Breast epithelium (tissue), 4 donors: ENCODE measurements at regions not wholly inside any gene's neighbourhood (a gene's known extent, or its start where the extent isn't known, plus 50 kb on each side); places are given as distances from the start of the nearest gene placed in this dataset.

Experiments used
- DNase-seq, 2 donors: peaks; one replicate each; pipeline ENCODE4 v3.0.0-alpha.2; 2019; ENCODE audit warnings: low spot score in 2 of 2
- H3K27ac ChIP-seq, 2 donors: fragments of 200-600 bp; sonication (generic) in 1 of 2; one replicate each; pipeline ENCODE4 v1.5.1; 2016 to 2019; ENCODE audit warnings: mild to moderate bottlenecking in 1 of 2
- H3K27me3 ChIP-seq, 2 donors: fragments of 200-600 bp; sonication (generic) in 1 of 2; one replicate each; pipeline versions ENCODE4 v1.5.1 to v1.6.0; 2017 to 2019; ENCODE audit warnings: control low read depth in 1 of 2, mild to moderate bottlenecking in 1 of 2
- H3K36me3 ChIP-seq: fragments of 200-600 bp; one replicate; pipeline ENCODE4 v1.5.1; 2019
- H3K4me1 ChIP-seq, 2 donors: fragments of 200-600 bp; sonication (generic); one replicate each; pipeline ENCODE4 v1.5.1; 2016 to 2019; ENCODE audit warnings: control low read depth in 1 of 2
- H3K4me3 ChIP-seq, 3 donors: fragments of 200-600 bp; sonication (generic); 1 replicate in 2 of 3; 2 replicates in 1 of 3; pipeline ENCODE4 v1.5.1; 2016 to 2019; ENCODE audit warnings: mild to moderate bottlenecking in 3 of 3, moderate library complexity in 2 of 3
- H3K9me3 ChIP-seq, 2 donors: fragments of 200-600 bp; sonication (generic) in 1 of 2; one replicate each; pipeline ENCODE4 v1.5.1; 2016 to 2019; ENCODE audit warnings: control low read depth in 1 of 2
- POLR2A ChIP-seq: fragments of 450-650 bp; IDR thresholded peaks from one replicate; pipeline ENCODE4 v1.6.1; 2016; ENCODE audit warnings: antibody characterized with exemption, mild to moderate bottlenecking, moderate library complexity
- POLR2AphosphoS5 ChIP-seq, 3 donors: sonication (generic); formaldehyde crosslinking; IDR thresholded peaks; one replicate each; pipeline ENCODE4 v1.6.1; 2017; ENCODE audit warnings: antibody characterized with exemption in 3 of 3
- intact Hi-C: fragments of 100-400 bp; cut with DNase I; formaldehyde crosslinking; loops from one replicate; pipeline ENCODE4 v1.15.1; 2023; ENCODE audit warnings: low total_unique reads
- TF ChIP-seq, protein P1 (sequence below), 3 donors: fragments of 450-650 bp; IDR thresholded peaks; one replicate each; pipeline ENCODE4 v1.5.1; 2016 to 2017; ENCODE audit warnings: antibody characterized with exemption in 3 of 3, mild to moderate bottlenecking in 3 of 3, moderate library complexity in 3 of 3

DNA sequence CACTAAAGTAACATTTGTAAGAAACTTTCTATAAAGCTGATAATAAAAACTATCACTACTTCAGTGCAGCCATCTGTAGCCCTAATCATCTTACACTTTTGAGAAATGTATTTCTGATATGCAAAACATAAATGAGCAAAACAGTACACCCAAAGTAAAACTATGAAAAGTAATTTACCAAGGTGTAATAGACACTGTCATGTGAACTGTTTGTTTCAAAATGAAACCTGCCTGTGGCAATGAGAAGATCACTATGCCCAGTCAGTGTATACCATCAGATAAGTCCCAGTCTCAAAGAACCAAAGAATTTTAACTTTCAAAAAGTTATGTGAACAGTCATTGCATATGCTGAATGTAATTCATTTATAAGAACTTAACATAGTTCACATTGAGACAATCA, 398.1 kb downstream of the CDC14C start:
- Histone ChIP-seq H3K36me3 (no peaks in the 10 kb centered on the region), H3K4me1 (no peaks in the 10 kb centered on the region), H3K27ac (no peak overlapping the region), H3K4me3 (no peak overlapping the region), H3K9me3 (no peaks in the 10 kb centered on the region), H3K27me3 (no peaks in the 10 kb centered on the region)
- intact Hi-C loops = no loop called here
- DNase-seq = no peak
- TF ChIP-seq POLR2A (no peak), POLR2AphosphoS5 (IDR thresholded peaks at IDR 0.05) (no peak)
- TF ChIP-seq, protein P1, sequence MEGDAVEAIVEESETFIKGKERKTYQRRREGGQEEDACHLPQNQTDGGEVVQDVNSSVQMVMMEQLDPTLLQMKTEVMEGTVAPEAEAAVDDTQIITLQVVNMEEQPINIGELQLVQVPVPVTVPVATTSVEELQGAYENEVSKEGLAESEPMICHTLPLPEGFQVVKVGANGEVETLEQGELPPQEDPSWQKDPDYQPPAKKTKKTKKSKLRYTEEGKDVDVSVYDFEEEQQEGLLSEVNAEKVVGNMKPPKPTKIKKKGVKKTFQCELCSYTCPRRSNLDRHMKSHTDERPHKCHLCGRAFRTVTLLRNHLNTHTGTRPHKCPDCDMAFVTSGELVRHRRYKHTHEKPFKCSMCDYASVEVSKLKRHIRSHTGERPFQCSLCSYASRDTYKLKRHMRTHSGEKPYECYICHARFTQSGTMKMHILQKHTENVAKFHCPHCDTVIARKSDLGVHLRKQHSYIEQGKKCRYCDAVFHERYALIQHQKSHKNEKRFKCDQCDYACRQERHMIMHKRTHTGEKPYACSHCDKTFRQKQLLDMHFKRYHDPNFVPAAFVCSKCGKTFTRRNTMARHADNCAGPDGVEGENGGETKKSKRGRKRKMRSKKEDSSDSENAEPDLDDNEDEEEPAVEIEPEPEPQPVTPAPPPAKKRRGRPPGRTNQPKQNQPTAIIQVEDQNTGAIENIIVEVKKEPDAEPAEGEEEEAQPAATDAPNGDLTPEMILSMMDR (IDR thresholded peaks at IDR 0.05) = no peak

DNA sequence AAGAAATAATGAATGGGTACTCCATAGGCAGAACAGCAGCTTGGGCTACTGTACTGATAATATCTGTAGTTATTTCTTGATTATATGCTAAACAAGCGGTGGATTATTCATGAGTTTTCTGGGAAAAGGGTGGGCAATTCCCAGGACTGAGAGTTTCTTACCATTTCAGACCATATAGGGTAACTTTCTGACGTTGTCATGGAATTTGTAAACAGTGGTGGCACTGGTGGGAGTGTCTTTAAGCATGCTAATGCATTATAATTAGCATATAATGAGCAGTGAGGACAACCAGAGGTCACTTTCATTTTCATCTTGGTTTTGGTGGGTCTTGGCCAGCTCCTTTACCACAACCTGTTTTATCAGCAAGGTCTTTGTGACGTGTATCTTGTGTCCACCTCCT, 399.7 kb downstream of the CDC14C start:
- Histone ChIP-seq H3K27ac (no peak overlapping the region), H3K36me3 (no peaks in the 10 kb centered on the region), H3K9me3 (no peaks in the 10 kb centered on the region), H3K4me1 (no peaks in the 10 kb centered on the region), H3K27me3 (no peaks in the 10 kb centered on the region), H3K4me3 (no peak overlapping the region)
- intact Hi-C loops = no loop called here
- DNase-seq = no peak
- TF ChIP-seq, protein P1 (IDR thresholded peaks at IDR 0.05) = no peak
- TF ChIP-seq POLR2AphosphoS5 (IDR thresholded peaks at IDR 0.05) (no peak), POLR2A (no peak)

DNA sequence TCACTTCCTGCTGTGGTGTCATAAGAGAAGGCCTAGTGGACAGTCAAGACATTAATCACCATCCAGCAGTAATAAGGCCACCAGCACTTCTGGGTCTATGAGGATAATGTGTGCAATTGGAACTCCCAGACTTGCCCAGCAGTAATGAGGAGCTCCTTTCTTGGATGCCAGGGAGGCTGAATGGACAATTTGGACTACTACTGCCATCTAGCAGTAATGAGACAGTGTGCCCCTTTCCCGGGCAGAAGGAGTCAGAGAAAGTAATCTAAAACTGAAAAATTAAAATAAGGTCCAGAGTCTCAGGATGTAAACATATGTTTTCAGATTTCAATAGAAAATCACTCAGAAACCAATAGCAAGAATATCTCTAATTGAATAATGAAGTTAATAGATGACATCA, 400.4 kb downstream of the CDC14C start:
- TF ChIP-seq POLR2AphosphoS5 (IDR thresholded peaks at IDR 0.05) (no peak), POLR2A (no peak)
- TF ChIP-seq, protein P1 (IDR thresholded peaks at IDR 0.05) = no peak
- Histone ChIP-seq H3K4me3 (no peak overlapping the region), H3K4me1 (no peaks in the 10 kb centered on the region), H3K27me3 (no peaks in the 10 kb centered on the region), H3K9me3 (no peaks in the 10 kb centered on the region), H3K27ac (no peak overlapping the region), H3K36me3 (no peaks in the 10 kb centered on the region)
- intact Hi-C loops = no loop called here
- DNase-seq = no peak

DNA sequence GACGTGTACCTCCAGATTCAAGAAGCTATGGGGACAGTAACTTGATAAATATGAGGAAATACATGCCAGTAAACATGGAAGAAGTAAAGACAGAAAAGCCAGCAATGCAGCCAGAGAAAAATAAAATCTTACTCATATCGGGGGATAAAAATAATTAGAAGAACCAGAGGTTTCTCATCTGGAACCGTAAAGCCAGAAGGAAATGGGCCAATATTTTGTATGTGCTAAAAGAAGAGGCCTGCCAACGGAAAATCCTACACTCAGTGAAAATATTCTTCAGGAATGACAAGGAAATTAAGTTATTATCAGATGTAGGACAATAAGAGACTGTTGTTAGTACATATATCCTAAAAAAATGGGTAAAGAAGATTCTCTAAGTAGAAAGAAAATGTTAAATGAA, 401.2 kb downstream of the CDC14C start:
- Histone ChIP-seq H3K9me3 (no peaks in the 10 kb centered on the region), H3K4me3 (no peak overlapping the region), H3K4me1 (no peaks in the 10 kb centered on the region), H3K36me3 (no peaks in the 10 kb centered on the region), H3K27me3 (no peaks in the 10 kb centered on the region), H3K27ac (no peak overlapping the region)
- intact Hi-C loops = no loop called here
- TF ChIP-seq POLR2A (no peak), POLR2AphosphoS5 (IDR thresholded peaks at IDR 0.05) (no peak)
- TF ChIP-seq, protein P1 (IDR thresholded peaks at IDR 0.05) = no peak
- DNase-seq = no peak

DNA sequence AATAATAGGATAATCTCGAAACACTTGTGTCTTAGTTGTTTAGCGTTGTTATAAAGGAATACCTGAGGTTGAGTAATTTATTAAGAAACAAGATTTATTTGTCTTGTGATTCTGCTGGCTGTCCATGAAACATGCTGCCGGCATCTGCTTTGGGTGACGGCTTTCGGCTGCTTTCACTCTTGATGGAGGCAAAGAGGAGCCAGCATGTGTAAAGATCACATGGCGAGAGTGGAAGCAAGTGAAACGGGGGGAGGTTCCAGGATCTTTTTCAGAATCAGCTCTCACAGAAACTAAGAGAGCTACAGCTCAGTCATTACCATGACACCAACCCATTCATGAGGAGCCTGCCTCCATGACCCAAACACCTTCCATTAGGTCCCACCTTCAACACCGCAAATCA, 402.8 kb downstream of the CDC14C start:
- H3K27ac ChIP-seq = no peak overlapping the region
- no peak overlapping the region for H3K4me3 ChIP-seq
- no peak for DNase-seq
- intact Hi-C loops = no loop called here
- H3K27me3 ChIP-seq = no peaks in the 10 kb centered on the region
- TF ChIP-seq, protein P1 (IDR thresholded peaks at IDR 0.05) = no peak
- TF ChIP-seq POLR2A (no peak), POLR2AphosphoS5 (IDR thresholded peaks at IDR 0.05) (no peak)
- H3K36me3 ChIP-seq = no peaks in the 10 kb centered on the region
- H3K9me3 ChIP-seq = no peaks in the 10 kb centered on the region
- H3K4me1 ChIP-seq = no peaks in the 10 kb centered on the region
